Muscle of arm (tissue), 1 donor: ENCODE measurements at regions not wholly inside any gene's neighbourhood (a gene's known extent, or its start where the extent isn't known, plus 50 kb on each side); places are given as distances from the start of the nearest gene placed in this dataset.

Source experiments
- DNase-seq: peaks from one replicate; pipeline ENCODE4 v3.0.0-alpha.2; 2013

- no peak for DNase-seq
Observed at GRCh38 chr5:82807021-82807420, 270.2 kb downstream of the TMEM167A start.

- no peak for DNase-seq
Observed at GRCh38 chr5:82806513-82806912, 270.7 kb downstream of the TMEM167A start.

- DNase-seq: no peak
Observed at GRCh38 chr5:82804155-82804690, 273.0 kb downstream of the TMEM167A start.

GRCh38 chr5:82802954-82803353, 274.2 kb downstream of the TMEM167A start:
- DNase-seq: no peak

- DNase-seq: no peak
Observed at GRCh38 chr5:82800826-82801225, 276.4 kb downstream of the TMEM167A start.

GRCh38 chr5:82799361-82800077, 277.7 kb downstream of the TMEM167A start:
- DNase-seq: no peak

- no peak for DNase-seq
Observed at GRCh38 chr5:82798676-82799075, 278.5 kb downstream of the TMEM167A start.

GRCh38 chr5:82796643-82797416, 280.4 kb downstream of the TMEM167A start:
- DNase-seq: no peak

GRCh38 chr5:82794876-82795275, 282.3 kb downstream of the TMEM167A start:
- no peak for DNase-seq

- no peak for DNase-seq
Observed at GRCh38 chr5:82793808-82794419, 283.3 kb downstream of the TMEM167A start.

GRCh38 chr5:82792096-82792495, 285.1 kb downstream of the TMEM167A start:
- DNase-seq: no peak

GRCh38 chr5:82789095-82789494, 288.1 kb downstream of the TMEM167A start:
- DNase-seq: no peak

- DNase-seq: no peak
Observed at GRCh38 chr5:82786748-82787147, 290.4 kb downstream of the TMEM167A start.

- DNase-seq: no peak
Observed at GRCh38 chr5:82785882-82786509, 291.2 kb downstream of the TMEM167A start.

- DNase-seq: no peak
Observed at GRCh38 chr5:82785456-82785855, 291.7 kb downstream of the TMEM167A start.

GRCh38 chr5:82784521-82784920, 292.7 kb downstream of the TMEM167A start:
- no peak for DNase-seq

GRCh38 chr5:82777106-82777505, 300.1 kb downstream of the TMEM167A start:
- no peak for DNase-seq

- no peak for DNase-seq
Observed at GRCh38 chr5:82772281-82772680, 304.9 kb downstream of the TMEM167A start.

GRCh38 chr5:82766206-82766605, 311.0 kb downstream of the TMEM167A start:
- no peak for DNase-seq

GRCh38 chr5:82765765-82766164, 311.4 kb downstream of the TMEM167A start:
- DNase-seq: no peak

GRCh38 chr5:82760856-82761255, 316.3 kb downstream of the TMEM167A start:
- DNase-seq: no peak

- no peak for DNase-seq
Observed at GRCh38 chr5:82758881-82759280, 318.3 kb downstream of the TMEM167A start.
